AG09309 (cell line): ENCODE measurements at regions not wholly inside any gene's neighbourhood (a gene's known extent, or its start where the extent isn't known, plus 50 kb on each side); places are given as distances from the start of the nearest gene placed in this dataset.
"Not testable (repeated sequence)": the region's sequence is repeated elsewhere in the genome, so short reads cannot be mapped to it uniquely, and the experiment has no call there.

Source experiments
- DNase-seq: peaks from one replicate; pipeline ENCODE4 v3.0.0-alpha.2; 2010; ENCODE audit warnings: low read depth
- H3K4me3 ChIP-seq: 2 replicates; pipeline ENCODE4 v1.5.1; 2011; ENCODE audit warnings: mild to moderate bottlenecking, low read depth, low read length, moderate library complexity; ENCODE audit not compliant: control insufficient read depth
- TF ChIP-seq, protein P1 (sequence below): IDR thresholded peaks from 2 replicates; pipeline ENCODE4 v1.5.1; 2011; ENCODE audit warnings: mild to moderate bottlenecking, low read depth, low read length, inconsistent platforms; ENCODE audit not compliant: insufficient read depth, control insufficient read depth; ENCODE audit errors: missing control alignments

DNA sequence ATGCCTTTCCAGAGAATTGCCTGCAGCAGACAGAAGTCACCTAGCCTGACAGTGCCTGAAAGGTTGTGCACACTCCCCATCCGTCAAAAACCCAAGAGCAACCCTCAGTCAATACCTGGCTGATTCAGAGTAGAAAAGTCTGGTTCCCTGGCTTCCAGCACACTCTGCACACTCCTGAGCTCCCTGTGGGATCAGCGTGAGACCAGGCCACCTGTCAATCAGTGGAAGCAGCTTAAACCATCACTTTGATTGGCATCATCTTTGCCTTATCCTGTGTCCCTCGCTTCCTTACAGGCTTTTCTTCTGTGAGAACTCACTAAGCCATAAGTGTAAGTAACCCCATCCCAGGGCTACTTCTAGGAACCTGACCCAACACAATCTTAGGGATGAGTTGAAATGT lies 109.8 kb downstream of the ACTL7B start:
- TF ChIP-seq, protein P1, sequence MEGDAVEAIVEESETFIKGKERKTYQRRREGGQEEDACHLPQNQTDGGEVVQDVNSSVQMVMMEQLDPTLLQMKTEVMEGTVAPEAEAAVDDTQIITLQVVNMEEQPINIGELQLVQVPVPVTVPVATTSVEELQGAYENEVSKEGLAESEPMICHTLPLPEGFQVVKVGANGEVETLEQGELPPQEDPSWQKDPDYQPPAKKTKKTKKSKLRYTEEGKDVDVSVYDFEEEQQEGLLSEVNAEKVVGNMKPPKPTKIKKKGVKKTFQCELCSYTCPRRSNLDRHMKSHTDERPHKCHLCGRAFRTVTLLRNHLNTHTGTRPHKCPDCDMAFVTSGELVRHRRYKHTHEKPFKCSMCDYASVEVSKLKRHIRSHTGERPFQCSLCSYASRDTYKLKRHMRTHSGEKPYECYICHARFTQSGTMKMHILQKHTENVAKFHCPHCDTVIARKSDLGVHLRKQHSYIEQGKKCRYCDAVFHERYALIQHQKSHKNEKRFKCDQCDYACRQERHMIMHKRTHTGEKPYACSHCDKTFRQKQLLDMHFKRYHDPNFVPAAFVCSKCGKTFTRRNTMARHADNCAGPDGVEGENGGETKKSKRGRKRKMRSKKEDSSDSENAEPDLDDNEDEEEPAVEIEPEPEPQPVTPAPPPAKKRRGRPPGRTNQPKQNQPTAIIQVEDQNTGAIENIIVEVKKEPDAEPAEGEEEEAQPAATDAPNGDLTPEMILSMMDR, result no peak
- no peak for DNase-seq
- H3K4me3 ChIP-seq, result no peak overlapping the region

DNA sequence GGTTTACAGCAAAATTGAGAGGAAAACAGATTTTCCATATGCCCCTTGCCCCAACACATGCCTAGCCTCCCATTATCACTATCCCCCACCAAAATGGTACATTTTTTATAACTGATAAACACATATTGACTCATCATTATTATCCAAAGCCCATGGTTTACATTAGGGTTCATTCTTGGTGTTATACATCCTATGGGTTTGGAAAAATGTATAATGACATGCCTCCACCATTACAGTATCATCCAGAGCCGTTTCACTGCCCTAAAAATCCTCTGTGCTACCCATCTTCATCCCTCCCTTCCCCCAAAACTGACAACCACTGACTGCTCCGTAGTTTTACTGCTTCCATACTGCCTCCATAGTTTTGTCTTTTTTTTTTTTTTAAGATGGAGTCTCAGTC lies 111.1 kb downstream of the ACTL7B start:
- DNase-seq, result no peak
- TF ChIP-seq, protein P1, result no peak
- H3K4me3 ChIP-seq, result no peak overlapping the region

DNA sequence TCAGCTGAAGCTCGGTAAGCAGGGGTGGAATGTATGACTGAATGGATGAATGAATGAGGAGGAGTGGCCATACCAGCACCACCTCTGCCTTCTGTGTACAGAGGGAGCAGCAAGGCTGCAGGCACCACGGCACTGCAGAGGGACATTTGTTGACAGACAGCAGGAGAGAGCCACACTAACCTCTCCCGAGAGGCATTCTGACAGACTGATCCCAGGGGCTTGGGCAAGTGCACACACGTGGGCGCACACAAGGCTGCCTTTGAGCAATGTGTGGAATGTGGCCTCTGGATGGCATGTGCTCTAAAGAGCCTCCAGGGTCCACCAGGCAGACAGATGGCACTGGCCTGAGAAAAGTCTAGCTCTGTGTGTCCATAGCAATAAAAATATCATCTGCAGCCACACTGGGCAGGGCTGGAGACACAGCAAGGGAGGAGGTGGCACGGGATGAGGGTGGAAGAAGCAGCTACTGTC lies 111.8 kb downstream of the ACTL7B start:
- no peak for DNase-seq
- TF ChIP-seq, protein P1, result no peak
- H3K4me3 ChIP-seq, result no peak overlapping the region

DNA sequence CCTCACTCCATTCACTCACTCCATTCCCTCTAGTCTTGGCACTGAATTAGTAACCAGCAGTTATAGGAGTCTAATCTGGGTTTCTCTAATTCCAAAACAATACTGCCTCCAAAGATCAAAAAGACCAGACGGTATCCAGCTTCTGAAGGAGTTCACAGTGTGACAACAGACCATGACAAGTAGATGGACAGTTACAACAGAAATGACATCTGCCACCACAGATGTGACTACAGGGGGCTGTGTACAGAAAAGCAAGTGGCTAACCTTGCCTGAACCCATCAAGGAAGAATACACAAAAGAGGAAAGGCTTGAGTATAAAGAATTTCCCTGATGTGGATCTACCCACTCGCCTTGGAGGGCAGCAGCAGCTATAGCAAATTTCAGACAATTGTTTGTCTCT lies 112.4 kb downstream of the ACTL7B start:
- H3K4me3 ChIP-seq, result no peak overlapping the region
- TF ChIP-seq, protein P1, result no peak
- DNase-seq, result no peak

DNA sequence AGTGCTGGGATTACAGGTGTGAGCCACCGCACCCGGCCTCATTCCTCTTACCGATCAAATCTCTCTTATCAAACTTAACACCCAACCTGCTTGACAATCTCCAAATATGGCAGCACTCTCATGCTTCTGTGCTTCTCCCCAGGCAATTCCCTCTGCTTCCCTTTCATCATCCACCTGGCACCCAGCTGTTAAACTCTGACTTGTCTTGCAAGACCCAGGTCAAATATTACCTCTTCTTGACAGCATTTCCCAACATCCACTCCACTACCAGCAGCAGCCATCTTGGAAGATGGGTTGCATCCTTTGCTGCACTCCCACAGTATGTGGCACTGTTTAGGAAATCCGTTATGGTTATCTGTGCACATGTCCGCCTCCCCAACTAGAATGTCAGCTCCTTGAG lies 113.6 kb downstream of the ACTL7B start:
- TF ChIP-seq, protein P1, result no peak
- DNase-seq, result no peak
- no peak overlapping the region for H3K4me3 ChIP-seq

DNA sequence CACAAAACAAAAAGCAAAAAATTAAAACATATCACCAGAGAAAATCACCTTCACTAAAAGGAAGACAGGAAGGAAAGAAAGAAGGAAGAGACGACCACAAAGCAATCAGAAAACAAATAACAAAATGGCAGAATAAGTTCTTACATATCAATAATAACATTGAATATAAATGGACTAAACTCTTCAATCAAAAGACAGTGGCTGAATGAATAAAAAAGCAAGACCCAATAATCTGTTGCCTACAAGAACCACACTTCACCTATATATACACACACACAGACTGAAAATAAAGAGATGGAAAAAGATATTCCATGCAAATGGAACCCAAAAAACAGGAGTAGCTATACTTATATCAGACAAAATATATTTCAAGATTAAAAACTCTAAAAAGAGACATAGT lies 124.5 kb downstream of the ACTL7B start:
- not testable (repeated sequence) for DNase-seq, H3K4me3 ChIP-seq

DNA sequence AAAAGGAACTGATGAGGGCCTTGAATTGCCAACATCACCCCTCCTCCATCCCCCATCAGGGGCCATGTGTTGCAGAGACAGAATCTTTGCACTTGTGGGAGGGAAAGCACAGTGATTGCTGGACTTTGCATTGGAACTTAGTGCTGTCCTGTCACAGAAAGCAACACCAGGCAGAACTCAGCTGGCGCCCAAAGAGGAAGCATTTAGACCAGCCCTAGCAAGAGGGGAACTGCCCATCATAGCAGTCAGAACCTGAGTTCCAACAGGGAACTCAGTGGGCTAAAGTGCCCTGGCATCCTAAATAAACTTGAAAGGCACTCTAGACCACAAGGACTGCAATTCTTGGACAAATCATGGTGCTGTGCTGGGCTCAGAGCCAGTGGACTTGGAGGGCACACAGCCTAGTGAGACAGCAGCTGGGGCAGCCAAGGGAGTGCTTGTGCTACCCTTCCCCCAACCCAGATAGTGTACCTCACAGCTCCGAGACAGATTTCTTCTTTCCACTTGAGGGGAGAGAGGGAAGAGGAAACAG lies 128.1 kb downstream of the ACTL7B start:
- TF ChIP-seq, protein P1, result no peak
- no peak for DNase-seq
- H3K4me3 ChIP-seq, result no peak overlapping the region
